GM21737 (cell line): ENCODE measurements at regions not wholly inside any gene's neighbourhood (a gene's known extent, or its start where the extent isn't known, plus 50 kb on each side); places are given as distances from the start of the nearest gene placed in this dataset.

ENCODE experiments used
- ATAC-seq: cut with Tn5 transposase; IDR thresholded peaks from one replicate; pipeline ENCODE4 v1.9.1; 2021; ENCODE audit warnings: mild to moderate bottlenecking, moderate library complexity; ENCODE audit not compliant: unreplicated experiment

DNA sequence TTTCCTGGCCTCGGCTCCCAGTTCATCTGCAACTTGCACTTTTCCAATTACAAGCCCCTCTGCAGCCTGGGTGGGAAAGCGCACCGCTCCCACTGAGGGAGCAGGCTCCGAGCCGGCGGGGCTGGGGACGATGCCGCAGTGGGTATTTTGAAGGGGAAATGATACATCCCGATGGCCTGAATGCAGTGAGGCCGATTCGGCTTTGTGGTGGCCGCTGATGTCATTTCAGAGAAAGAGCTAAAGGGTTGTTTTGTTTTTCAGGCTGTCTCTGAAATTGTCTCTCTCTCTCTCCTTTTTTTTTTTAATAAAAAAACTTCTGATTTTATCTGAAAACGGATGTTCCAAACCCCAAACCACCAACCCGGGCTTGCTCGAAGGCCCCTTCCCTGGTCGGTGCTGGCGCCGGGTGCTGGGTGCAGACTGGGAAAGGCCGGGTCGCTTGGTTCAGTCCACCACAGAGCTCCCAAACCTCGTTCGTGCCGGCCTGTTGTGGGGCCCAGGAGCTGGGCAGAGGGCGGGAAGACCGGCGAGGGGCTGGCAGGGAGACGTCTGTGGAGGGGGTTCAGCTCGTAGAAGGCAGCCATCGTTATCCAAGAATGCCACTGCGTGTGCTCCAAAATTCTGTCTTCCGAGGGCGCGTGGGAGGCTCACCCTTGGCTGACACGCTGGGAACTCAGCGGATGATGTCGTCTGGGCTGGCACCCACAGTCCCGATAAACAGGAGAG is 102.8 kb downstream of the FOXL1 start:
- no peak for ATAC-seq

DNA sequence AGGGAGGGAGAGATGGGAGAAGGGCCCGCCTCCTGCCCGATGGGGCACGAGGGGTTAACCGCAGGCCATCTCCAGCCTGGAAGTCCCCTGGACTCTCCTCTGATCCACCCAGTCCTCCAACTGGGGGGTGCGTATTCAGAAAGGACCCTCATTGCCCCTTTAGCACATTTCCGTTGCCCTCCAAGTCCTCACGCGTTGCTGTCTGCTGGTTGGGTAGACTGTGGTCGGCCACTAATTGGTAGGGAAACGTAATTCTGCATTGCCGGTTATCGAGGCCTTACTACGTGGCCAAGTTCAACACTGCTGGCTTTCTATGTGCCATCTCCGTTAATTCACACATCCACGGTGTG is 103.4 kb downstream of the FOXL1 start:
- no peak for ATAC-seq

DNA sequence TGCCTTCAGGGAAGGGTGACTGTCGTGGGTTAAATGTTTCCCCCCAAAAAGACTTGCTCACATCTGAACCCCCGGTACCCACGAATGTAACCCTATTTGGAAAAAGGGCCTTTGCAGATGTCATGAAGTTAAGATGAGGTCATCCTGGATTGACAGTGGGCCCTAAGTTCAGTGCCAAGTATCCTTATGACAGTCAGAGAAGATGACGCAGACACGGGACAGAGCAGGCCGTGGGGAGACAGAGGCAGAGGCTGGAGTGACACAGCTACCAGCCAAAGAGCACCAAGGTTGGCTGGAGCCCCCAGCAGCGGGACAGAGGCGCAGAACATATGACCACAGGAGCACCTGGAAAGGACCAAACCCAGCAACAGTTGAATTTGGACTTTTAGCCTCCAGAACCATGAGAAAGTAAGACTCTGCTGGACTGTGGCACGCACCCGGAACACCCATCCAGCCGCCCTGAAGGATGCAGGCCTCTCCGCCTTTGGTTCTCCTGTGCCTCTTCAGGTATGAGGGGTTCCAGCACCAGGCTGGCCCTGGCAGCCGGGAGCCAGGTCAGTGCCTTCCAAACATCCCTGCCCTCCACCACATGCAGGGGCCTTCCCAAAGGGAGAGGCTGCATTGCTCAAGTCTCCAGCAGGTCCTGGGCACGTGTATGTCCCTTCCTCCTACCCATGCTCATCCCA is 104.0 kb downstream of the FOXL1 start:
- ATAC-seq, result no peak

DNA sequence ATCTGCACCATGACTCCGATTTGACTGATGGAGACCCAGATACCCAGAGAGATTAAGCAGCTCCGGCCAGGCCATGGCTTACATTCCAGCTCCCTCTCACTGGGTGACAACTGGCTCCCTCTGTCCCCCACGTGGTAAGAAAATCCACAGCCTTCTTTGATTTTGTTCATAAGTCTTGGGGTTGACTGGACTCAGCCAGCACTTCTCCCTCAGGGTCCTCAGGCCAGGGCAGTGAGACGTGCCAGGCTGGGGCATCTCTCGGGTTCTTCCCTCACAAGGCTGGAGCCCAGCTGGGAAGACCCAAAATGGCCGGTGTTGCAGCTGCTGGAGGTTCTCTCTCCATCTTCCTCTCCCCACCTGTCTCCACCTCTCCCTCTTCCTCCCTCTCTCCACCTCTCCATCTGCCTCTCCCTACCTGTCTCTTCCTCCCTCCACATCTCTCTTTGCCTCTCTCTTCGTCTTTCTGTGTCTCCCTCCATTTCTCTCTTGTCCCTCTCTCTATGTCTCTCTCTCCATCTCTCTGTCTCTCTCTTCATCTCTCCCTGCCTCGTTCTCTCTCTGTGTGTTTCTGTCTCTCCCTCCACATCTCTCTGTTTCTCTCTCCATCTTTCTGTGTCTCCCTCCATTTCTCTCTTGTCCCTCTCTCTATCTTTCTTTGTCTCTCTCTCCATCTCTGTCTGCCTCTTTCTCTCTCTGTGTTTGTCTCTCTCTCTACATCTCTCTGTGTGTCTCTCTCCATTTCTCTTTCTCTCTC is 105.3 kb downstream of the FOXL1 start:
- ATAC-seq, result no peak

DNA sequence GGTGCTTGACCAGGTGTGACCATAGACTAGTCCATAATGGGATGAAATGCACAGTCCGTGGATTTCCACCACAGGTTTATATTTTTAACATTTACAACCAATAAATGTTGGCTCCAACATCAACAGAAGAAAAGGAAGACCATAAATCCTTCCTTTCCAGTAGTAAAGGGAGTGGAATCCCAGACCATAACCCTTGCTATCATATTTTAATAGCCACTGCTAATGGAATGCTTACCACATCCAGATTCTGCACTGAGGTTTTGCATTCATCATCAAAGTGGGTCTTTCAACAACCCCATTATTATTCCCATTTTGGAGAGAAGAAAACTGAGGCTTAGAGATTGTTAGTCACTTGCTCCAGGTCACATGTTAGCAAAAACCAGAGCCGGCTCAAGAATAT is 106.7 kb downstream of the FOXL1 start:
- ATAC-seq, result no peak

DNA sequence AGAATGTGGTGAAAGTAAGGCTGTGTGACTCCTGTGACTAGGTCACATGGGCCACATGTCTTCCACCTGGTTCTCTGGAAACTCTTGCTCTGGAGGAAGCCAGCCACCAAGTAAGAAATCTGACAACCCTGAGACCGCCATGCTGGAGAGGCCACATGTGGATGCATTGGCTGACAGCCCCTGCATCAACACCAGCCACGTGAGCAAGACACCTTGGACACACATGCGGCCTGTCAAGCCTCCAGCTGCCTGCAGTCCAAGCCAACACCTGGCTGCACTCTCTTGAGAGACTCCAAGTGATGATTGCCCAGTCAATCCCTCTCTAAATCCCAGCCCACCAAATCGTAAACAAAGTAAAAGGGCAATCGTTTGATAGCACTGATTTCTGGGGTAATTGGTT is 112.6 kb downstream of the FOXL1 start:
- ATAC-seq, result no peak

DNA sequence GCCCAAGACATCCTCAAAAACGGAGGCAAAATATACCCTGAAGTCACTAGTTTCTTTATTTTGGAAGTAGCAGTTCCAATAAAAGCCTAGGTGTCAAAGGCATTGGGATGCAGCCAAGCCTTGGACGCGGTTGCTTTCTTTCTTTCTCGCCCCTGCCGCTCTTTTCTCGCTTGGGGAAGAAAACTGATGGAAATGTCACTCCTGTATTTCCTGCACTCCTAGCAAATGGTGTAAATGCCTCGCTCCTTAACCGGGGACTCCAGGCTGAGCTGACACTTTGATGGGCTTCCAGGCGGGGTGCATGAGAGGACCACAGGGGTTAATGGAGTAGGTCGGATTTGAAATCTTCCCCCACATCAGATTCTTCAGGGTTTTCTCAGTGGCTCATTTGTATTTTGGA is 114.1 kb downstream of the FOXL1 start:
- no peak for ATAC-seq

DNA sequence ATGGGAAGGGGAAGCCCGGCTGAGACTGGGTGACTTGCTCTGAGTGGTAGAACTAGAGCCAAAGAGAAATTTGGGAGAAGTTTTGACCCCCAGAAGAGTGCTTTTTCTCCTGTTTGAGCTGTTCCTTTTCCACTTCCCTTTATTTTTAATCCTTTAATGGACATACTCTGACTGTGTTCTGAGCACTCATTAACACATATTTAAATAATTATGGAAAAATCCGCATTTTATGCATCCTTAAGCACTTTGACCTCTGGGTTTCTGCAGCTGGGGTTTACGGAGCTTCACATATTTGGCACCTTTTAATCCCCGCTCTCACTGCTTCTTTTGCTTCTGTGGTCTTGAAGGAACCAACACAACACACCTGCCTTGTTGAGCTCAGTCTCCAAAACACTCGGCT is 114.7 kb downstream of the FOXL1 start:
- ATAC-seq, result no peak

DNA sequence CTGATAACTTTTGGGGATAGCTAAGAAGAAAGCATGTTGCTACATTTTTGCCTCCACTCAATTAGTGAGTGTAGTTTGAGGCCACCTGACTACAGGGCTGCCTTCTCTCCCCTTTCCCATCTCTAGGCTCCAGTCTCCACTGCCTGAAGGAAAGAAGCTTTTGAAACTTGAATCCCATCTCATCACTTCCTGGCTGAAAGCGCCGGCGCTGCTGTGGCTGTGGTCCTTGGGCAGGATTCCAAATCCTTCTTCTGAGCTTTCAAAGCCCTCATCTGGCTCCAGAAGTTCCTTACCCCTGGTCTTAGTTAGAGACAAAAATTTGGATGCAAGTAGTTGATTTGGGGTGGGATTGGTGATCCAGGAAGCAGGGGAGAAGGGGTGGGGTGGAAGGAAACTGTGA is 119.4 kb downstream of the FOXL1 start:
- ATAC-seq, result no peak

DNA sequence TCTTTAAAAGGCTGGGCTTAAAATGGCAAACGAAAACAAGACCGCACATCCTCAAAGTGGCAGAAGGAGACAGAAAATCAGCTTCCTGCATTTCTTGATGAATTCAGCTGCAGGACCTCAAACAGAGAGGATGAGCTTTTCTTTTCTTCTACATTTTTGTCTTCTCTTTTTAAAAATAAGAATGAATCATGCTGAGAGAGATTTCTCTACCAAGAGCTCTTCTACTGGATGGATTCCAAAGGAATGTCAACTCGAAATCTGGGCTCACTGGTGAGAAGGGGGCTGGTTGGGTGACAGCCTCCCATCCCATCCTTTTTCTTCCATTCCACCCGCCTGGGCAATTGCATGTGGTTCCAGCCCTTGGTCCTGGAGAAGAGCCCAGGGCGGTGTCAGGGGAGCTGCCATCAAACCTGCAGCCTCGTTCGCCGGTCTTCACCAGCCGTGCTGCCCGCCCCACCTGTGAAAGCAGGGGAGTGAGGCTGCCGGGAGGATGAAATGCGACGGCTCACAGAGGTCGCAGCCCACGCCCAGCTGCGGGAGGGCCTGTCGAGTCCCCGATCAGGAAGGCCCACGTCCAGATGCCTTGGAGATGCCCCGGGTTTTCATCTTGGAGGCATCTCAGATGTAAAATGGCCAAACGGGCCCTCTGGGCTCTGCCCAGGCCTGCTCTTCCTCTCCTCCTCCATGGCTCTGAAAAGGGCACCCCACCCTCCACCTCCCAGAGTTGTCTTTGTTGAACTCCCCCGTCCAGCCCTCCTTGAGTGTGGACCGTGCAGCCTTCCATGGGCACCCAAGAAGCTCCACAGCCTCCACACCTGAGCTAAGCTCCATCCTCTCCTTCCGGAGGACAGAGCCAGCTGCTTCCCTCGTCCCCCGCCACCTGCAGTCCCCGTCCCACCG is 121.9 kb downstream of the FOXL1 start:
- ATAC-seq, result no peak

DNA sequence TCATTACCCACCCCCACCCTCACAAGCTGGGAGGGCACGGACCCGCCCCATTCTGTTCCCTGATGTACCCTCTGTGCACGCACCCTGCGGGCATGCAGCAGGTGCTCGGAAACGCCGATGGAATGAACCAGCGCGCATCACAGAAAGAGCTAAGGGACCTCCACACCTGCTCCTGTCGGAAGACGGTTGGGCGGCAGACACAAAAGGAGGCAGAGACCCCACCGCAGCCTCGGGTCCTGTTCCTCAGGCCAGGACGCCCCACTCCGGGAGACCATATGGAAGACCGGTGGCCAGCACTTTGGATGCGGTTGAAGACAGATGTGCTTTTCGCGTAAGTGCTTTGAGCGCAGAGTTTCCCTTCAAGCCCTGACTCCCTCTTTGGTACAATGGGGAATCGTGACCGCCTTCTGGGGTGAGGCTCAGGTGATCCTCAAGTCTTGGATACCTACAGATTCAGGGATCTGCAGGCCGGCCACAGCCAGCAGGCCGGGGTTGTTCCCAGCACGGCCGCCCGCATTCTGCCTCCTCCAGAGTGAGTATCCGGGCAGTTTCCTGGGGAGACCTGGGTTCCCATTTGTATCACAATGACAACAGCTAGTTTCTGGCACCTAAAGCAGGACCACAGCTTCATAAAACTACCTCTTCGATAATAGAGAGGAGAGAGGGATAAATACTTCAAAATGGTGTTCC is 123.1 kb downstream of the FOXL1 start:
- ATAC-seq, result no peak

DNA sequence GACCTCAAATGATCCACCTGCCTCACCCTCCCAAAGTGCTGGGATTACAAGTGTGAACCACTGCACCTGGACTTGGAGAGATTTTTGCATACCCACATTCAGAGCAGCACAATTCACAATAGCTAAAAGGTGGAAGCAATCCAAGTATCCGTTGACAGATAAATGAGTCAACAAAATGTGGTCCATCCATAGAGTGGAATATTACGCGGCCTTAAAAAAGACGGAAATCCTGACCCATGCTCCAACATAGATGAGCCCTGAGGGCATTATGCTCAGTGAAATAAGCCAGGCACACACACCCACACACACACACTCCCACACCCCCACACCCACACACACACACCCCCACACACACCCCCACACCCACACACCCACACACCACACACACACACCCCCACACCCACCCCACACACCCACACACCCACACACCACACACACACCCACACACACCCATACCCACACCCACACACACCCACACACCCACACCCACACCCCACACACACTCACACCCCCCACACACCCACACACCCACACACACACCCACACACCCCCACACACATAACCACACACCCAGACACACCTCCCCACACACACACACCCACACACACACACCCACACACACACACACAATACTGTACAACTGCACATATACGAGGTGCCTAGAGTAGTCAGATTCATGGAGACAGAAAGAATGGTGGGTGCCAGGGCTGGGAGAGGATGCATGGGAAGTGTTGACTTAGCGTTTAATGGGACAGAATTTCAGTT is 124.7 kb downstream of the FOXL1 start:
- ATAC-seq, result no peak

DNA sequence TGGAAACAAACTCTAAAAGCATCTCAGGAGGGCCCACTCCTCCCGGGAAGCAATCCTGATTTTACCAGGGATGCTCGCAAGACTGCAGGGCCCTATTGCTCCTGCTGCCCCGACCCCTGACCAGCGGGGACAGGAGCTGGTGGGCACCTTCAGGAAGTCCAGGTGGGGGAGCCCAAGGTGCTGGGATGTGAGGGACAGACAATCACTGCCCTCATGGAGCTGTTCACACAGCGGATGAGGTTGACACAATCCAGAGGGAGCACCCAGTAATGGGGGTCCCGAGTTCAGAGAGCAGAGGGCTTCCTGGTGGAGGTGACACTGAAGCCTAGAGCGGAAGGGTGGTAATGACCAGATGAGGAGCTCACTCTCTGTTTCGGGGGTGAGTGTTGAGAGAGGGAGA is 126.2 kb downstream of the FOXL1 start:
- no peak for ATAC-seq

DNA sequence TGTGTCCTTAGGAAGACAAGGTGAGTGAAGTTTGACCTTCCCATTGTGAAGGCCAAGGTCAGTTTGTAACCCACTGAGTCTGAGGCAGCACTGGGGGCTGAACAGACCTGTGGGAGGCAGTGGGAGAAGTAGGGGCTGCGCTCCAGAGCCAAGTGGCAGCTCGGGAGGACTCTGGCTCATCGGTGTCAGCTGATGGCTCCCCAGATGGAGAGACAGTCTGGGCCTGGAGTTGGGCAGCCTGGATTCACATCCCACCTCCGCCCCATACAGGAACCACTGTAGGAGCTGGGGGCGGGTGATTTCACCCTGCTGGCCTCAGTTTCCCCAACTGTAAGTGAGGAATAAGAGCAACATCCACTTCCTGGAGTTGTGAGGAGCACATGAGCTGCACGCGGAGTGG is 128.4 kb downstream of the FOXL1 start:
- ATAC-seq, result no peak

DNA sequence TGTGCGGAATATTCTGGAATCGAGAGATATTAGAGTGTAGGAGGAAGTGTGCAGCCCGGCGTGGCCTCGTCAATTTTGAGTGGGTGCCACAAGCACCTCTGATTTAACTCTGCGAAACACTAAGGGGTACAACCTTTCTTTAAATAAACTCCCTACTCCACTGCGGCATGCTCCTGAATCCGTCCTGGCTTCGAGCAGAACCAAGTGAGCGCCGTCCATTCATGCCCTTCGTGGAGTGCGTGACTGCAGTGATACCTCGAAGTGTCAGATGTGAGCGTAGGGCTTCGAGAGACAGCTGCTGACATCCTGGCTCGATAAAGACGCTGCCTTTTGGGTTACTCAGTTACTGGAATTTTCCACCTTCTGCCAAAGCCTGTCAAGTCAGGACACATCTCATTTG is 128.8 kb downstream of the FOXL1 start:
- no peak for ATAC-seq

DNA sequence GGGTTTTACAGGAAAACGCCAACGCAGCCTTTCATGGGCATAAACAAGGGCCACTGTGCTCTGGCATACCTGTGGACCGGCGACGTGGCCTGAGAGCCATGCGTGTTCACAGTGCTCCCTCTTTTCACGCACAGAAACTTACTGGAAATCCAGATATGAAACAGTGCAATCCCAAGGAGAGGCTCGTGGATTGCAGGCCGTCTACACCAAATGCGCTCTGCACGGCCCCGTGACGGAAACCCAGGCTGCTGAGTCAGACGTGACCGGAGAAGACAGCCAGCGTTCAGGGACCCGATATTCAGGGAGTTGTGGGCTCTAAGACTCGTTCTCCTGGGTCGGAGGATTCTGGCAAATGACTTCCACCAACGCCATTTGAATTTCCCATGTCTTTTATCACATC is 129.2 kb downstream of the FOXL1 start:
- no peak for ATAC-seq

DNA sequence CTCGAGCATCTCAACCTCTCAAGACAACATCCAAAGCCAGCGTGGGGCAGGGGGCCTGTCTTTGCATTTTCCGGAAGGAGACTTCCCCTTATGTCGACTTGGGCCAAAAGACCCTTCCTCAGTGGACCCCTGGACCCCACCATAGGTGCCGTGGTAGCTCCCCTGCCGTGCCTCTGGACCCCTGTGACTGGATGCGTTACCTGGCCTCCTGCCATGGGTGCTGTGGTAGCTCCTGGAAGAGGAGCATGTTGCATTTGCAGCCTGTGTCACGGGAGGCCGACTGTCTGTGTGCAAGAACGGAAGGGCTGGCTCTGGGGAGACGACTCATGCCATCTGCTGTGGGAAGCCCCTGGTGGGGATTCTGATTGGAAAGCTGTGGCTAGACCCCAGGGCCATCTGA is 130.1 kb downstream of the FOXL1 start:
- no peak for ATAC-seq

DNA sequence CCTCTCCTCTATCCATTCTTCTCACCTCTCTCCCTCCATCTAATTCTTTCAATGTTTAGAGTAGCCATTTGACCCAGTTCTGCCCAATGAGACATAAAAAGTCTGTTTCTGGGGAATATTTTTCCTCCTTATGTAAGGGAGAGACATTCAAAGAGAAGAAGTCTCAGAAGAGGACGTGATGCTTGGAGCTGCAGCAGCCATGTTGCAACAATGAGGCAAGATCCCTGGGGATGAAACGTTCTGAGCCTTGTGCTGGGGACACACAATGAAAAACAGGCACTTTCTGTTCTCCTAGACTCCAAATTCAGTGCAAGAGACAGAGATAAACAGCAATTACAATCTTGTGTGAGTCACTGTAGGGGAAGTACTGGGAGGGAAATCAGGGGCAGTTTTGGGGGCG is 130.8 kb downstream of the FOXL1 start:
- ATAC-seq, result no peak

DNA sequence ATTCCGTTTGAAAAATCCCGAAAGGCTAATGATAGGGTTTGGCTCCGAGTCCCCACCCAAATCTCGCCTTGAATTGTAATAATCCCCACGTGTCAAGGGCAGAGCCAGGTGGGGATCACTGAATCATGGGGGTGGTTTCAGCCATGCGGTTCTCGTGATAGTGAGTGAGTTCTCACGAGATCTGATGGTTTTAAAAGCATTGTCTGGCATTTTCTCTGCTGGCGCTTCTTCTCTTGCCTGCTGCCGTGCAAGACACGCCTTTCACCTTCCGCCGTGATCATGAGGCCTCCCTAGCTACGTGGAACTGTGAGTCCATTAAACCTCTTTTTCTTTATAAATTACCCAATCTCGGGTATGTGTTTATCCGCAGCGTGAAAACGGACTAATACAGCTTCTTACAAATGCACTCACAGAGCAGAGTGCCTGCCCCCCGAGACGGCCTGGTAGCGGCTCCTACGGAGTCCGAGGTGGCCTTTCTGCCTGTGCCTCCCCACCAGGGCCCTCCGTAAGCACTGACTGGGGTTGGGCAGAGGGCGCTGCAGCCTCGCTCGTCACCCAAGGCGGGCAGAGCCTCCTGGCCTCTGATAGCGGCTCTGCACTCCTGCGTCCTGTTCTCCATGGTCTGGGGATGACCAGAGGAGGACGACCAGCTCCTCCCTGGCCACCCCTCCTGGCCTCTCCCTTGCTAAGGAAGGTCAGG is 131.7 kb downstream of the FOXL1 start:
- ATAC-seq, result no peak
